ENCODE measurements at regions not wholly inside any gene's neighbourhood (a gene's known extent, or its start where the extent isn't known, plus 50 kb on each side); places are given as distances from the start of the nearest gene placed in this dataset.

- peak; percentile 5 for DNase-seq
- H3K9me3 ChIP-seq, result no peaks in the 10 kb centered on the region; the same call in 1 of the 2 replicates
- H3K27me3 ChIP-seq, result no peaks in the 10 kb centered on the region
- H3K4me3 ChIP-seq, result no peak overlapping the region
- no peaks in the 10 kb centered on the region for H3K36me3 ChIP-seq
Observed at GRCh38 chr6:135630789-135631376, 133.3 kb upstream of the AHI1 start.

GRCh38 chr6:135631821-135632220, 134.3 kb upstream of the AHI1 start:
- Histone ChIP-seq H3K27me3 (no peaks in the 10 kb centered on the region), H3K4me3 (no peak overlapping the region), H3K36me3 (no peaks in the 10 kb centered on the region), H3K9me3 (no peaks in the 10 kb centered on the region)
- no peak for DNase-seq

- DNase-seq, result no peak
- Histone ChIP-seq H3K27me3 (no peaks in the 10 kb centered on the region), H3K9me3 (no peaks in the 10 kb centered on the region), H3K36me3 (no peaks in the 10 kb centered on the region), H3K4me3 (no peak overlapping the region)
Observed at GRCh38 chr6:135633573-135633972, 136.0 kb upstream of the AHI1 start.

GRCh38 chr6:135637701-135638100, 140.2 kb upstream of the AHI1 start:
- no peak overlapping the region for H3K4me3 ChIP-seq
- no peaks in the 10 kb centered on the region for H3K36me3 ChIP-seq
- no peaks in the 10 kb centered on the region for H3K27me3 ChIP-seq
- DNase-seq, result no peak
- H3K9me3 ChIP-seq, result no peaks in the 10 kb centered on the region

- Histone ChIP-seq H3K27me3 (no peaks in the 10 kb centered on the region), H3K9me3 (no peaks in the 10 kb centered on the region), H3K36me3 (no peaks in the 10 kb centered on the region), H3K4me3 (no peak overlapping the region)
- no peak for DNase-seq
Observed at GRCh38 chr6:135638108-135638507, 140.6 kb upstream of the AHI1 start.

- no peak for DNase-seq
- H3K36me3 ChIP-seq, result no peaks in the 10 kb centered on the region
- H3K27me3 ChIP-seq, result no peaks in the 10 kb centered on the region
Observed at GRCh38 chr6:135640048-135640447, 142.5 kb upstream of the AHI1 start.

GRCh38 chr6:135640449-135641111, 143.0 kb upstream of the AHI1 start:
- H3K9me3 ChIP-seq, result no peaks in the 10 kb centered on the region
- no peak for DNase-seq

More at GRCh38 chr6:135640048-135640447, 142.5 kb upstream of the AHI1 start:
- Histone ChIP-seq H3K9me3 (no peaks in the 10 kb centered on the region), H3K4me3 (no peak overlapping the region)

GRCh38 chr6:135642912-135643311, 145.4 kb upstream of the AHI1 start:
- no peaks in the 10 kb centered on the region for H3K36me3 ChIP-seq
- no peaks in the 10 kb centered on the region for H3K9me3 ChIP-seq
- no peak overlapping the region for H3K4me3 ChIP-seq
- DNase-seq, result no peak
- no peaks in the 10 kb centered on the region for H3K27me3 ChIP-seq

More at GRCh38 chr6:135640449-135641111, 143.0 kb upstream of the AHI1 start:
- Histone ChIP-seq H3K36me3 (no peaks in the 10 kb centered on the region), H3K4me3 (no peak overlapping the region), H3K27me3 (no peaks in the 10 kb centered on the region)

GRCh38 chr6:135644394-135644793, 146.9 kb upstream of the AHI1 start:
- no peak for DNase-seq
- Histone ChIP-seq H3K4me3 (no peak overlapping the region), H3K36me3 (no peaks in the 10 kb centered on the region), H3K9me3 (peaks cover 2% of the 10 kb centered on the region; the same call in 1 of the 2 replicates), H3K27me3 (no peaks in the 10 kb centered on the region)

- Histone ChIP-seq H3K36me3 (no peaks in the 10 kb centered on the region), H3K27me3 (no peaks in the 10 kb centered on the region), H3K9me3 (peaks cover 5% of the 10 kb centered on the region; the same call in 1 of the 2 replicates), H3K4me3 (no peak overlapping the region)
- no peak for DNase-seq
Observed at GRCh38 chr6:135647521-135647920, 150.0 kb upstream of the AHI1 start.

GRCh38 chr6:135651964-135652755, 154.6 kb upstream of the AHI1 start:
- no peak for DNase-seq
- H3K27me3 ChIP-seq, result no peaks in the 10 kb centered on the region

GRCh38 chr6:135655055-135655454, 157.5 kb upstream of the AHI1 start:
- Histone ChIP-seq H3K27me3 (no peaks in the 10 kb centered on the region), H3K9me3 (peaks cover 7% of the 10 kb centered on the region; the same call in 1 of the 2 replicates), H3K36me3 (no peaks in the 10 kb centered on the region), H3K4me3 (no peak overlapping the region)
- no peak for DNase-seq

More at GRCh38 chr6:135651964-135652755, 154.6 kb upstream of the AHI1 start:
- Histone ChIP-seq H3K4me3 (no peak overlapping the region), H3K36me3 (no peaks in the 10 kb centered on the region), H3K9me3 (peaks cover 10% of the 10 kb centered on the region; the same call in 1 of the 2 replicates)

- H3K27me3 ChIP-seq, result no peaks in the 10 kb centered on the region
- no peak overlapping the region for H3K4me3 ChIP-seq
- H3K36me3 ChIP-seq, result no peaks in the 10 kb centered on the region
- DNase-seq, result no peak
- peaks cover 4% of the 10 kb centered on the region; the same call in 1 of the 2 replicates for H3K9me3 ChIP-seq
Observed at GRCh38 chr6:135657207-135657606, 159.7 kb upstream of the AHI1 start.

GRCh38 chr6:135658481-135658880, 160.9 kb upstream of the AHI1 start:
- no peaks in the 10 kb centered on the region for H3K36me3 ChIP-seq
- no peaks in the 10 kb centered on the region for H3K27me3 ChIP-seq
- no peak overlapping the region for H3K4me3 ChIP-seq
- peaks cover 4% of the 10 kb centered on the region; the same call in 1 of the 2 replicates for H3K9me3 ChIP-seq
- no peak for DNase-seq

- Histone ChIP-seq H3K36me3 (no peaks in the 10 kb centered on the region), H3K9me3 (peaks cover 4% of the 10 kb centered on the region; the same call in 1 of the 2 replicates), H3K27me3 (no peaks in the 10 kb centered on the region), H3K4me3 (no peak overlapping the region)
- DNase-seq, result no peak
Observed at GRCh38 chr6:135658916-135659315, 161.4 kb upstream of the AHI1 start.

- no peaks in the 10 kb centered on the region for H3K9me3 ChIP-seq
- H3K27me3 ChIP-seq, result no peaks in the 10 kb centered on the region
- no peaks in the 10 kb centered on the region for H3K36me3 ChIP-seq
- no peak overlapping the region for H3K4me3 ChIP-seq
- DNase-seq, result no peak
Observed at GRCh38 chr6:135664527-135664926, 167.0 kb upstream of the AHI1 start.

- H3K4me3 ChIP-seq, result no peak overlapping the region
- no peak for DNase-seq
- no peaks in the 10 kb centered on the region for H3K9me3 ChIP-seq
- H3K27me3 ChIP-seq, result no peaks in the 10 kb centered on the region
- H3K36me3 ChIP-seq, result no peaks in the 10 kb centered on the region
Observed at GRCh38 chr6:135665935-135666334, 168.4 kb upstream of the AHI1 start.
